ENCODE measurements at regions not wholly inside any gene's neighbourhood (a gene's known extent, or its start where the extent isn't known, plus 50 kb on each side); places are given as distances from the start of the nearest gene placed in this dataset.

DNA sequence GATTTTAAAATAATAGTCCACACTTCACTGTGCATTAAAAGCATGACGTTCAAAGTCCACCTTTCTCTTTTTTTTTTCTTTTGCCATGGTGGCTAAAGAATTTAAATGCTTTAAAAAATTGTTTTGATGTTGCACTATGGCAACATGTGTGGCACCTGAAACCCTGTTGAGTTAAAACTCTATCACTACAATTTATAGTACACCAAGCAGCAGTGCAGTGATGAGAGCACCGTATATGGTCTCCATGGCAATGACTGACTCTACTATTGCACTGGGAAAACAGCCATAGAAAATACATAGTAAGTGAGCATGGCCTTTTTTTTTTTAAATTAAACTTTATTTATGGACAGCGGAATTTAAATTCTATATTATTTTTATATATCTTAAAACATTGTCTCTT is 298.8 kb downstream of the FIGN start:
- TF ChIP-seq, protein P1, sequence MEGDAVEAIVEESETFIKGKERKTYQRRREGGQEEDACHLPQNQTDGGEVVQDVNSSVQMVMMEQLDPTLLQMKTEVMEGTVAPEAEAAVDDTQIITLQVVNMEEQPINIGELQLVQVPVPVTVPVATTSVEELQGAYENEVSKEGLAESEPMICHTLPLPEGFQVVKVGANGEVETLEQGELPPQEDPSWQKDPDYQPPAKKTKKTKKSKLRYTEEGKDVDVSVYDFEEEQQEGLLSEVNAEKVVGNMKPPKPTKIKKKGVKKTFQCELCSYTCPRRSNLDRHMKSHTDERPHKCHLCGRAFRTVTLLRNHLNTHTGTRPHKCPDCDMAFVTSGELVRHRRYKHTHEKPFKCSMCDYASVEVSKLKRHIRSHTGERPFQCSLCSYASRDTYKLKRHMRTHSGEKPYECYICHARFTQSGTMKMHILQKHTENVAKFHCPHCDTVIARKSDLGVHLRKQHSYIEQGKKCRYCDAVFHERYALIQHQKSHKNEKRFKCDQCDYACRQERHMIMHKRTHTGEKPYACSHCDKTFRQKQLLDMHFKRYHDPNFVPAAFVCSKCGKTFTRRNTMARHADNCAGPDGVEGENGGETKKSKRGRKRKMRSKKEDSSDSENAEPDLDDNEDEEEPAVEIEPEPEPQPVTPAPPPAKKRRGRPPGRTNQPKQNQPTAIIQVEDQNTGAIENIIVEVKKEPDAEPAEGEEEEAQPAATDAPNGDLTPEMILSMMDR (IDR thresholded peaks at IDR 0.05), result no peak
- no peak for TF ChIP-seq POLR2A (IDR thresholded peaks at IDR 0.05)
